ENCODE measurements at regions not wholly inside any gene's neighbourhood (a gene's known extent, or its start where the extent isn't known, plus 50 kb on each side); places are given as distances from the start of the nearest gene placed in this dataset.

DNA sequence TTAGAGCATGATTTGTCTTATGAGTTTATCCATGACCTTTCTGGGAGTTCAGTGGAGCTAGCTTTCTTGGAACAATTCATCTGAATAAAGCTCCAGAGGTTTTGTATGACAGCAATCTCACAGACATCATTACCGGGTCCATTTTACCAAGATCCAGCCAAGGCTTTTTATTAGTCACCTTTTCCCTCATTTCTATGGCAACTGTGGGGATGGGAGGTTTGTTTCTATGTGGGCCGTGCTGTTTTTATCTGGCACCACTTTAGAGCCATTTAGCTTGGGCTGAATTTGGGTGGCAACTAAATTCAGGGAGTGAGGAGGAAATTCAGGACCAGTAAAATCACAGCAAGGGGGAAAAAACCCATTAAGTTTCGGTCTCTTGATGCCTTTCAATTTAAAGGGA, 245.7 kb downstream of the NSG2 start:
- DNase-seq (ENCODE audit: low read depth, low spot score) (no peak), ATAC-seq (no peak)
- H3K9me3 ChIP-seq (ENCODE audit: control insufficient read depth in 1 of 2, insufficient read depth in 1 of 2, low read depth in 1 of 2, low read length in 2 of 2): no peaks in the 10 kb centered on the region
- TF ChIP-seq TCF7L2 (IDR thresholded peaks at IDR 0.05; ENCODE audit: borderline replicate concordance, extremely low read depth, insufficient read depth, insufficient read length) (no peak), EZH2 (IDR thresholded peaks at IDR 0.05) (no peak), SRF (IDR thresholded peaks at IDR 0.05; ENCODE audit: low read depth) (no peak), CEBPB (IDR thresholded peaks at IDR 0.05; ENCODE audit: low read depth) (no peak)
- TF ChIP-seq, protein P1, sequence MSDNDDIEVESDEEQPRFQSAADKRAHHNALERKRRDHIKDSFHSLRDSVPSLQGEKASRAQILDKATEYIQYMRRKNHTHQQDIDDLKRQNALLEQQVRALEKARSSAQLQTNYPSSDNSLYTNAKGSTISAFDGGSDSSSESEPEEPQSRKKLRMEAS (IDR thresholded peaks at IDR 0.05): no peak
- no peak overlapping the region for H3K4me3 ChIP-seq (replicated peaks in 1 of 2; ENCODE audit: low read depth in 1 of 2, low read length in 2 of 2)
- BruUV-seq (replicated peaks): no TSS peak
- no peak overlapping the region for H3K4me2 ChIP-seq (ENCODE audit: low read length)
- no peaks in the 10 kb centered on the region for H4K20me1 ChIP-seq (ENCODE audit: insufficient read depth)
- ChIA-PET CTCF (no interaction called here), POLR2A (no interaction called here), RAD21 (ENCODE audit: low non-redundant PET in 1 of 2, low total read pairs in 2 of 2, uncharacterized antibody in 2 of 2, unreplicated experiment in 2 of 2) (no interaction called here)
- H3K36me3 ChIP-seq (ENCODE audit: control insufficient read depth in 1 of 2, insufficient read depth in 2 of 2, low read length in 2 of 2): no peaks in the 10 kb centered on the region
- H3K79me2 ChIP-seq (ENCODE audit: insufficient read depth, low read length): no peaks in the 10 kb centered on the region
- no peak overlapping the region for H2AFZ ChIP-seq (ENCODE audit: low read depth, low read length, poor library complexity, severe bottlenecking)
- intact Hi-C loops (cut with micrococcal nuclease): no loop called here
- no peak overlapping the region for H3K27ac ChIP-seq (ENCODE audit: low read depth, low read length)
- peaks cover 8 to 11% of the 10 kb centered on the region in 2 experiments; a peak in 2 of 4 replicates for H3K4me1 ChIP-seq (ENCODE audit: control insufficient read depth in 1 of 2, insufficient read depth in 2 of 2, low read length in 2 of 2)
- H3K9ac ChIP-seq (ENCODE audit: low read length): no peak overlapping the region
- H3K9me2 ChIP-seq (ENCODE audit: insufficient read depth): no peaks in the 10 kb centered on the region
- peaks cover 7% of the 10 kb centered on the region; the same call in 1 of the 2 replicates for H3K27me3 ChIP-seq (ENCODE audit: insufficient read depth, low read length)

DNA sequence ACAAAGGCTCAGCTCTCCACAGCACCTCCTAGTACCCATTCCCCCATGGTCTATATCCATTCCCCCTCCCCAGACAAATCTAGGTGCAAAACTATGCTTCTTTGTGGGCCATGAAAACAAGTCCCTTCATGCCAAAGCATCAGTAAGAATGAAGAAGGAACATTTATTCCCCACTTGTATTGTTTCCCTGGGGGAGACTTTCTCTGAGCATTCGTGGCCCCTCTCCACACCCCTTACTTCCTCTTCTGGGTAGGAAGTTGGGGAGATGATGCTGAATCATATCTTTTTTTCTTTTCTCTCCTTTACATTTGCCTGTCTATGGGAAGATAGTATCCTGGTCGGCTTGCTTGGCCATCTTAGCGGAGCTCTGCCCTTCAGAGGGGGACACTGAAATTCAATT, 246.8 kb downstream of the NSG2 start:
- Histone ChIP-seq H3K27ac (ENCODE audit: low read depth, low read length) (peak overlapping the region; percentile 56; the same call in 1 of the 2 replicates), H3K36me3 (ENCODE audit: control insufficient read depth in 1 of 2, insufficient read depth in 2 of 2, low read length in 2 of 2) (no peaks in the 10 kb centered on the region), H4K20me1 (ENCODE audit: insufficient read depth) (no peaks in the 10 kb centered on the region), H3K27me3 (ENCODE audit: insufficient read depth, low read length) (no peaks in the 10 kb centered on the region), H3K9me3 (ENCODE audit: control insufficient read depth in 1 of 2, insufficient read depth in 1 of 2, low read depth in 1 of 2, low read length in 2 of 2) (no peaks in the 10 kb centered on the region), H3K9me2 (ENCODE audit: insufficient read depth) (no peaks in the 10 kb centered on the region), H3K4me2 (ENCODE audit: low read length) (peak overlapping the region; percentile 82), H2AFZ (ENCODE audit: low read depth, low read length, poor library complexity, severe bottlenecking) (peak overlapping the region; percentile 91), H3K9ac (ENCODE audit: low read length) (peak overlapping the region; percentile 54), H3K4me1 (ENCODE audit: control insufficient read depth in 1 of 2, insufficient read depth in 2 of 2, low read length in 2 of 2) (peaks cover 8 to 11% of the 10 kb centered on the region in 2 experiments; a peak in 2 of 4 replicates), H3K79me2 (ENCODE audit: insufficient read depth, low read length) (no peaks in the 10 kb centered on the region), H3K4me3 (replicated peaks in 1 of 2; ENCODE audit: low read depth in 1 of 2, low read length in 2 of 2) (peak overlapping the region; percentile 48 to 64)
- ChIA-PET CTCF (interaction anchor here (1.4 kb wide), 1 partner anchor 20 kb away, joined by 3 read pairs; no protein-coding TSS in a partner anchor), RAD21 (ENCODE audit: low non-redundant PET in 1 of 2, low total read pairs in 2 of 2, uncharacterized antibody in 2 of 2, unreplicated experiment in 2 of 2) (no interaction called here), POLR2A (no interaction called here)
- BruUV-seq (replicated peaks): no TSS peak
- DNase-seq (ENCODE audit: low read depth, low spot score): peak; percentile 75
- TF ChIP-seq CBX3 (IDR thresholded peaks at IDR 0.05; ENCODE audit: low read depth): peak; percentile 66; the same call in 1 of the 2 replicates
- peak; percentile 41 for TF ChIP-seq ELF1 (IDR thresholded peaks at IDR 0.05; ENCODE audit: borderline replicate concordance, low read depth)
- TF ChIP-seq EZH2phosphoT487 (IDR thresholded peaks at IDR 0.05; ENCODE audit: borderline replicate concordance): no peak
- no peak for TF ChIP-seq POLR2A (IDR thresholded peaks at IDR 0.05; ENCODE audit: borderline replicate concordance, extremely low read depth, insufficient read depth, insufficient read length)
- TF ChIP-seq SIN3A (IDR thresholded peaks at IDR 0.05; ENCODE audit: low read depth): no peak
- TF ChIP-seq SP1 (IDR thresholded peaks at IDR 0.05; ENCODE audit: low read depth): peak; percentile 50
- TF ChIP-seq POLR2AphosphoS5 (IDR thresholded peaks at IDR 0.05; ENCODE audit: low read depth, low read length): peak; percentile 37; the same call in 1 of the 2 replicates
- TF ChIP-seq YY1 (IDR thresholded peaks at IDR 0.05; ENCODE audit: extremely low read depth, insufficient replicate concordance, low read depth, low read length): peak; percentile 37
- peak; percentile 66 for ATAC-seq
- intact Hi-C loops (cut with micrococcal nuclease): no loop called here

Measured in HCT116 (cell line).